SIG-M5 treated with dmso at 0.1 percent for 504 hours (cell line): ENCODE measurements at regions not wholly inside any gene's neighbourhood (a gene's known extent, or its start where the extent isn't known, plus 50 kb on each side); places are given as distances from the start of the nearest gene placed in this dataset.

ENCODE experiments used
- DNase-seq: peaks from one replicate; lab custom pipeline; 2025; ENCODE audit not compliant: unreplicated experiment; lab: John Stamatoyannopoulos, UW

- DNase-seq, result no peak
Measured at GRCh38 chr7:88700725-88701124, 58.8 kb upstream of the ZNF804B start.

GRCh38 chr7:88694207-88694606, 65.3 kb upstream of the ZNF804B start:
- DNase-seq, result no peak

GRCh38 chr7:88693131-88693530, 66.4 kb upstream of the ZNF804B start:
- DNase-seq, result no peak

GRCh38 chr7:88692493-88692892, 67.0 kb upstream of the ZNF804B start:
- no peak for DNase-seq

GRCh38 chr7:88689821-88690220, 69.7 kb upstream of the ZNF804B start:
- no peak for DNase-seq

GRCh38 chr7:88688222-88688621, 71.3 kb upstream of the ZNF804B start:
- DNase-seq, result no peak

GRCh38 chr7:88686468-88687229, 72.9 kb upstream of the ZNF804B start:
- DNase-seq, result no peak

- DNase-seq, result no peak
Measured at GRCh38 chr7:88681682-88682081, 77.8 kb upstream of the ZNF804B start.

GRCh38 chr7:88670536-88670935, 89.0 kb upstream of the ZNF804B start:
- no peak for DNase-seq

- no peak for DNase-seq
Measured at GRCh38 chr7:88669913-88670312, 89.6 kb upstream of the ZNF804B start.

GRCh38 chr7:88668591-88668990, 90.9 kb upstream of the ZNF804B start:
- DNase-seq, result no peak

- DNase-seq, result no peak
Measured at GRCh38 chr7:88666626-88667025, 92.9 kb upstream of the ZNF804B start.

- no peak for DNase-seq
Measured at GRCh38 chr7:88665892-88666514, 93.5 kb upstream of the ZNF804B start.

GRCh38 chr7:88664630-88665233, 94.8 kb upstream of the ZNF804B start:
- DNase-seq, result no peak

GRCh38 chr7:88661921-88662320, 97.6 kb upstream of the ZNF804B start:
- no peak for DNase-seq

GRCh38 chr7:88647825-88648224, 111.7 kb upstream of the ZNF804B start:
- DNase-seq, result no peak

- DNase-seq, result no peak
Measured at GRCh38 chr7:88638583-88638982, 120.9 kb upstream of the ZNF804B start.

- no peak for DNase-seq
Measured at GRCh38 chr7:88637795-88638194, 121.7 kb upstream of the ZNF804B start.

GRCh38 chr7:88635149-88635548, 124.4 kb upstream of the ZNF804B start:
- no peak for DNase-seq

- DNase-seq, result no peak
Measured at GRCh38 chr7:88629559-88629958, 129.9 kb upstream of the ZNF804B start.

GRCh38 chr7:88628363-88629085, 131.0 kb upstream of the ZNF804B start:
- no peak for DNase-seq

- no peak for DNase-seq
Measured at GRCh38 chr7:88617185-88617584, 142.3 kb upstream of the ZNF804B start.
